Adipose tissue (tissue), 3 donors: ENCODE measurements at regions not wholly inside any gene's neighbourhood (a gene's known extent, or its start where the extent isn't known, plus 50 kb on each side); places are given as distances from the start of the nearest gene placed in this dataset.
"Not testable (repeated sequence)": the region's sequence is repeated elsewhere in the genome, so short reads cannot be mapped to it uniquely, and the experiment has no call there.

ENCODE experiments used
- H3K27ac ChIP-seq: one replicate; pipeline ENCODE4 v1.5.1; 2013; ENCODE audit warnings: low read depth, low read length
- WGBS, 3 donors: extraction: QIAGEN DNeasy Blood & Tissue Kit; methylation state at CpG; one replicate each; pipeline ENCODE4 v1.1.7; 2013; 5-methylcytosine and 5-hydroxymethylcytosine counted together
- donor health status: healthy with polysubstance abuse.
- donor health status: Bipolar disorder and iron deficiency.
- donor health status: healthy.

- no peak overlapping the region for H3K27ac ChIP-seq
Observed at GRCh38 chr5:39697881-39698280, 273.1 kb upstream of the DAB2 start.

- H3K27ac ChIP-seq: no peak overlapping the region
- WGBS, 3 donors: 8 to 63% (median 40%) methylated on average over 1 of the region's 1 CpG
Observed at GRCh38 chr5:39696672-39697398, 272.1 kb upstream of the DAB2 start.

GRCh38 chr5:39691993-39692392, 267.2 kb upstream of the DAB2 start:
- no peak overlapping the region for H3K27ac ChIP-seq
- WGBS, 3 donors: 70 to 73% (median 71%) methylated on average over 2 of the region's 2 CpGs

GRCh38 chr5:39691136-39691535, 266.4 kb upstream of the DAB2 start:
- H3K27ac ChIP-seq: no peak overlapping the region
- 83 to 90% (median 88%) methylated on average over 1 of the region's 1 CpG for WGBS, 3 donors

GRCh38 chr5:39689919-39690318, 265.1 kb upstream of the DAB2 start:
- H3K27ac ChIP-seq: no peak overlapping the region

- 87 to 91% (median 91%) methylated on average over 8 of the region's 8 CpGs for WGBS, 3 donors
- not testable (repeated sequence) for H3K27ac ChIP-seq
Observed at GRCh38 chr5:39687924-39688323, 263.1 kb upstream of the DAB2 start.

GRCh38 chr5:39680213-39680612, 255.4 kb upstream of the DAB2 start:
- no peak overlapping the region for H3K27ac ChIP-seq
- 65 to 87% (median 80%) methylated on average over 1 of the region's 1 CpG for WGBS, 3 donors

GRCh38 chr5:39678534-39678933, 253.8 kb upstream of the DAB2 start:
- H3K27ac ChIP-seq: no peak overlapping the region
- WGBS, 3 donors: 82 to 96% (median 85%) methylated on average over 1 of the region's 1 CpG

GRCh38 chr5:39675676-39676075, 250.9 kb upstream of the DAB2 start:
- no peak overlapping the region for H3K27ac ChIP-seq
- 69 to 83% (median 75%) methylated on average over 2 of the region's 2 CpGs for WGBS, 3 donors

GRCh38 chr5:39674209-39675082, 249.7 kb upstream of the DAB2 start:
- H3K27ac ChIP-seq: no peak overlapping the region
- 79 to 82% (median 80%) methylated on average over 2 of the region's 2 CpGs for WGBS, 3 donors

- H3K27ac ChIP-seq: no peak overlapping the region
- 24 to 73% (median 69%) methylated on average over 1 of the region's 1 CpG for WGBS, 3 donors
Observed at GRCh38 chr5:39671561-39671961, 246.8 kb upstream of the DAB2 start.

GRCh38 chr5:39670955-39671354, 246.2 kb upstream of the DAB2 start:
- H3K27ac ChIP-seq: no peak overlapping the region

GRCh38 chr5:39670391-39670790, 245.6 kb upstream of the DAB2 start:
- H3K27ac ChIP-seq: no peak overlapping the region
- WGBS, 3 donors: 86 to 97% (median 89%) methylated on average over 6 of the region's 6 CpGs

- WGBS, 3 donors: 96 to 99% (median 98%) methylated on average over 3 of the region's 3 CpGs
- H3K27ac ChIP-seq: no peak overlapping the region
Observed at GRCh38 chr5:39668980-39669379, 244.2 kb upstream of the DAB2 start.

GRCh38 chr5:39665328-39665727, 240.5 kb upstream of the DAB2 start:
- no peak overlapping the region for H3K27ac ChIP-seq
- 94 to 97% (median 95%) methylated on average over 20 to 23 of the region's 23 CpGs for WGBS, 3 donors

GRCh38 chr5:39662945-39663344, 238.2 kb upstream of the DAB2 start:
- no peak overlapping the region for H3K27ac ChIP-seq
- WGBS, 3 donors: 41 to 82% (median 57%) methylated on average over 3 of the region's 3 CpGs

- H3K27ac ChIP-seq: no peak overlapping the region
Observed at GRCh38 chr5:39661026-39661779, 236.4 kb upstream of the DAB2 start.

GRCh38 chr5:39660020-39660419, 235.2 kb upstream of the DAB2 start:
- WGBS, 3 donors: 88 to 90% (median 88%) methylated on average over 1 of the region's 1 CpG
- H3K27ac ChIP-seq: no peak overlapping the region

GRCh38 chr5:39658866-39659265, 234.1 kb upstream of the DAB2 start:
- no peak overlapping the region for H3K27ac ChIP-seq
- WGBS, 3 donors: 90 to 95% (median 94%) methylated on average over 4 of the region's 4 CpGs
